ENCODE measurements at regions not wholly inside any gene's neighbourhood (a gene's known extent, or its start where the extent isn't known, plus 50 kb on each side); places are given as distances from the start of the nearest gene placed in this dataset.

DNA sequence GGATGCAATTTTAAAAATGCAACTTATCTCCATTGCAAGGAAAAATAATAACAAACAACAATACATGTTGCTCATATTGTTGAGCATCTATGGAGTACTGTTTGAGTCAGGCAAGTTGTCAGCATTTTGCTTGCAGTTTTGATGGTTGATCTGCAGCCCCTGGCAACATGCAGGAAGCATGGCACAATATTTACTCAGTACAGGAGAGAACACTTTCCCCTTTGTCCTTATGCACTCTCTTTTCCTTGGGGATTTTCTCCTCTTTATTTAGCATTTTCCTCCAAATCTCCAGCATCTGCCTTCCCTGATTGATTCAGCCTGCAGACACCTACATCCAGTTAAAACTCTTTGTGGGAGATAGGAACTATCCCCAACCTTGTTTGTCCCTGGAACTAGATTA, 620.5 kb upstream of the LRRN3 start:
- H3K14ac ChIP-seq (replicated peaks; ENCODE audit: low read depth, low read length), result no peak overlapping the region
- dilution Hi-C loops (cut with HindIII; ENCODE audit: low sequenced_read_pairs, unreplicated experiment), result no loop called here
- no peak overlapping the region for H2AFZ ChIP-seq (replicated peaks; ENCODE audit: low read length, poor library complexity)
- H2BK120ac ChIP-seq (ENCODE audit: low read depth, low read length), result no peak overlapping the region
- H2AK5ac ChIP-seq (ENCODE audit: low read depth, low read length), result no peak overlapping the region
- H3K36me3 ChIP-seq (ENCODE audit: control insufficient read depth, insufficient read depth, low read length), result no peaks in the 10 kb centered on the region
- H3K9me1 ChIP-seq (ENCODE audit: insufficient read depth, low read length), result no peaks in the 10 kb centered on the region
- intact Hi-C loops (cut with micrococcal nuclease), result no loop called here
- no peak overlapping the region; the same call in 1 of the 2 replicates for H3K18ac ChIP-seq (ENCODE audit: low read depth, low read length)
- H3K9me3 ChIP-seq (ENCODE audit: control insufficient read depth, insufficient read depth, low read length), result no peaks in the 10 kb centered on the region
- no peaks in the 10 kb centered on the region for H3K27me3 ChIP-seq (ENCODE audit: control insufficient read depth, insufficient read depth, low read length)
- no peak overlapping the region for H2BK15ac ChIP-seq (ENCODE audit: low read depth, low read length)
- H2AK9ac ChIP-seq (replicated peaks; ENCODE audit: low read depth, low read length, poor library complexity), result no peak overlapping the region
- H3K56ac ChIP-seq (ENCODE audit: extremely low read depth, insufficient read depth, low read length), result no peak overlapping the region
- ChIA-PET POLR2A (ENCODE audit: unreplicated experiment) (no interaction called here), CTCF (no interaction called here)
- no peak overlapping the region for H3K4me2 ChIP-seq (ENCODE audit: low read depth, low read length)
- H2BK20ac ChIP-seq (ENCODE audit: low read depth, low read length), result no peak overlapping the region
- no TSS peak for BruUV-seq (replicated peaks)
- no peaks in the 10 kb centered on the region for H4K20me1 ChIP-seq (ENCODE audit: insufficient read depth, low read length)
- no peak overlapping the region for H2BK5ac ChIP-seq (ENCODE audit: low read depth, low read length, poor library complexity, severe bottlenecking)
- H3K27ac ChIP-seq (ENCODE audit: insufficient read depth, low read length), result no peak overlapping the region
- TF ChIP-seq MAZ (IDR thresholded peaks at IDR 0.05; ENCODE audit: borderline replicate concordance, low read depth, low read length) (no peak), RAD21 (IDR thresholded peaks at IDR 0.05; ENCODE audit: low read length) (no peak), RCOR1 (IDR thresholded peaks at IDR 0.05; ENCODE audit: insufficient replicate concordance, low read length) (no peak), BHLHE40 (IDR thresholded peaks at IDR 0.05; ENCODE audit: low read depth, low read length) (no peak), MXI1 (IDR thresholded peaks at IDR 0.05; ENCODE audit: borderline replicate concordance, low read depth, low read length) (no peak), MAFK (IDR thresholded peaks at IDR 0.05; ENCODE audit: low read depth, low read length) (no peak), POLR2A (IDR thresholded peaks at IDR 0.05; ENCODE audit: low read depth, low read length) (no peak), CEBPB (IDR thresholded peaks at IDR 0.05; ENCODE audit: low read depth, low read length) (no peak), CHD1 (IDR thresholded peaks at IDR 0.05; ENCODE audit: low read depth, low read length) (no peak), NFE2L2 (IDR thresholded peaks at IDR 0.05; ENCODE audit: low read depth, low read length) (no peak), FOS (IDR thresholded peaks at IDR 0.05; ENCODE audit: low read depth, low read length) (no peak), RFX5 (IDR thresholded peaks at IDR 0.05; ENCODE audit: low read depth, low read length) (no peak)
- TF ChIP-seq, protein P1, sequence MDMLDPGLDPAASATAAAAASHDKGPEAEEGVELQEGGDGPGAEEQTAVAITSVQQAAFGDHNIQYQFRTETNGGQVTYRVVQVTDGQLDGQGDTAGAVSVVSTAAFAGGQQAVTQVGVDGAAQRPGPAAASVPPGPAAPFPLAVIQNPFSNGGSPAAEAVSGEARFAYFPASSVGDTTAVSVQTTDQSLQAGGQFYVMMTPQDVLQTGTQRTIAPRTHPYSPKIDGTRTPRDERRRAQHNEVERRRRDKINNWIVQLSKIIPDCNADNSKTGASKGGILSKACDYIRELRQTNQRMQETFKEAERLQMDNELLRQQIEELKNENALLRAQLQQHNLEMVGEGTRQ (IDR thresholded peaks at IDR 0.05; ENCODE audit: low read depth, low read length), result no peak
- TF ChIP-seq, protein P2, sequence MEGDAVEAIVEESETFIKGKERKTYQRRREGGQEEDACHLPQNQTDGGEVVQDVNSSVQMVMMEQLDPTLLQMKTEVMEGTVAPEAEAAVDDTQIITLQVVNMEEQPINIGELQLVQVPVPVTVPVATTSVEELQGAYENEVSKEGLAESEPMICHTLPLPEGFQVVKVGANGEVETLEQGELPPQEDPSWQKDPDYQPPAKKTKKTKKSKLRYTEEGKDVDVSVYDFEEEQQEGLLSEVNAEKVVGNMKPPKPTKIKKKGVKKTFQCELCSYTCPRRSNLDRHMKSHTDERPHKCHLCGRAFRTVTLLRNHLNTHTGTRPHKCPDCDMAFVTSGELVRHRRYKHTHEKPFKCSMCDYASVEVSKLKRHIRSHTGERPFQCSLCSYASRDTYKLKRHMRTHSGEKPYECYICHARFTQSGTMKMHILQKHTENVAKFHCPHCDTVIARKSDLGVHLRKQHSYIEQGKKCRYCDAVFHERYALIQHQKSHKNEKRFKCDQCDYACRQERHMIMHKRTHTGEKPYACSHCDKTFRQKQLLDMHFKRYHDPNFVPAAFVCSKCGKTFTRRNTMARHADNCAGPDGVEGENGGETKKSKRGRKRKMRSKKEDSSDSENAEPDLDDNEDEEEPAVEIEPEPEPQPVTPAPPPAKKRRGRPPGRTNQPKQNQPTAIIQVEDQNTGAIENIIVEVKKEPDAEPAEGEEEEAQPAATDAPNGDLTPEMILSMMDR (conservative IDR thresholded peaks at IDR 0.05; ENCODE audit: low read depth, low read length), result no peak
- TF ChIP-seq, protein P3, sequence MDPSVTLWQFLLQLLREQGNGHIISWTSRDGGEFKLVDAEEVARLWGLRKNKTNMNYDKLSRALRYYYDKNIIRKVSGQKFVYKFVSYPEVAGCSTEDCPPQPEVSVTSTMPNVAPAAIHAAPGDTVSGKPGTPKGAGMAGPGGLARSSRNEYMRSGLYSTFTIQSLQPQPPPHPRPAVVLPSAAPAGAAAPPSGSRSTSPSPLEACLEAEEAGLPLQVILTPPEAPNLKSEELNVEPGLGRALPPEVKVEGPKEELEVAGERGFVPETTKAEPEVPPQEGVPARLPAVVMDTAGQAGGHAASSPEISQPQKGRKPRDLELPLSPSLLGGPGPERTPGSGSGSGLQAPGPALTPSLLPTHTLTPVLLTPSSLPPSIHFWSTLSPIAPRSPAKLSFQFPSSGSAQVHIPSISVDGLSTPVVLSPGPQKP (IDR thresholded peaks at IDR 0.05; ENCODE audit: borderline replicate concordance, low read depth, low read length), result no peak
- H4K8ac ChIP-seq (ENCODE audit: low read depth in 2 of 2, low read length in 2 of 2), result no peak overlapping the region
- DNase-seq (no peak), ATAC-seq (ENCODE audit: low read depth) (peak; percentile 29; the same call in 1 of the 2 replicates)
- no peak overlapping the region for H3K23ac ChIP-seq (ENCODE audit: low read depth, low read length)
- in situ Hi-C loops (cut with MboI; ENCODE audit: low sequenced_read_pairs), result no loop called here
- H4K5ac ChIP-seq (ENCODE audit: low read depth, low read length), result no peak overlapping the region
- H3K79me1 ChIP-seq (ENCODE audit: low read depth in 1 of 2, low read length in 2 of 2), result no peaks in the 10 kb centered on the region
- H3K9ac ChIP-seq (ENCODE audit: low read depth, low read length), result no peak overlapping the region
- H4K91ac ChIP-seq (ENCODE audit: insufficient read depth, low read depth, low read length), result peak overlapping the region; percentile 4; the same call in 1 of the 2 replicates
- H3K4me1 ChIP-seq (ENCODE audit: control insufficient read depth, insufficient read depth, low read length), result peaks cover 1% of the 10 kb centered on the region; the same call in 1 of the 2 replicates
- no peak overlapping the region for H3K4ac ChIP-seq (ENCODE audit: low read depth, low read length)
- H3K4me3 ChIP-seq (ENCODE audit: insufficient read depth, low read depth, low read length), result no peak overlapping the region
